HepG2 (cell line): ENCODE measurements at regions not wholly inside any gene's neighbourhood (a gene's known extent, or its start where the extent isn't known, plus 50 kb on each side); places are given as distances from the start of the nearest gene placed in this dataset.

ENCODE experiments used
- ATAC-seq: fragments of 200-7000 bp; cut with Tn5 transposase; 3 replicates; pipeline ENCODE4 v1.9.1; 2020; ENCODE audit warnings: mild to moderate bottlenecking, moderate library complexity
- BruUV-seq: library from RNA; stranded (reverse); fragments of 400-500 nt; replicated peaks from 2 replicates; lab custom pipeline; 2021; lab: Mats Ljungman, UMichigan
- CTCF ChIA-PET: fragments of 300-600 bp; formaldehyde crosslinking; extraction: SDS; loops from one replicate; lab custom pipeline; 2021; ENCODE audit warnings: low total read pairs, inconsistent platforms, low intra/inter-chr PET ratio; lab: Yijun Ruan, JAX
- POLR2A ChIA-PET: fragments of 350-600 bp; sonication (Branson Sonifier 250); formaldehyde crosslinking; loops from one replicate; lab custom pipeline; 2020; ENCODE audit warnings: antibody characterized with exemption, inconsistent platforms; lab: Yijun Ruan, JAX
- DNase-seq: peaks from one replicate; pipeline ENCODE4 v3.0.0-alpha.2; 2015; ENCODE audit warnings: low spot score
- FAIRE-seq: peaks from 3 replicates; lab custom pipeline; 2011; peaks lifted over from hg19 to GRCh38; lab: Jason Lieb, UNC
- H2AFZ ChIP-seq: one replicate; pipeline ENCODE4 v1.6.1; 2011; ENCODE audit warnings: low read length, inconsistent platforms
- H3K27ac ChIP-seq: fragments of 300-600 bp; 3 replicates; pipeline ENCODE4 v1.8.0; 2011; ENCODE audit warnings: mixed run types, mild to moderate bottlenecking, mixed read lengths, low read length, inconsistent platforms; ENCODE audit not compliant: insufficient read depth; ENCODE audit errors: extremely low read length
- H3K27me3 ChIP-seq, 2 experiments: fragments of 200-600 bp in 1 of 2; 2 replicates in 1 of 2; 3 replicates in 1 of 2; pipeline versions ENCODE4 v1.6.0 to v1.8.0; 2011; ENCODE audit warnings: low read length in 2 of 2, mild to moderate bottlenecking in 2 of 2, moderate library complexity in 2 of 2, inconsistent platforms in 1 of 2; ENCODE audit not compliant: insufficient read depth in 2 of 2, control insufficient read depth in 1 of 2
- H3K36me3 ChIP-seq, 2 experiments: fragments of 200-600 bp in 1 of 2; replicated peaks in 1 of 2; 2 replicates in 1 of 2; 3 replicates in 1 of 2; pipeline versions ENCODE4 v1.5.1 to v1.8.0; 2011; ENCODE audit warnings: low read length in 2 of 2, inconsistent platforms in 1 of 2; ENCODE audit not compliant: insufficient read depth in 2 of 2, control insufficient read depth in 1 of 2
- H3K4me1 ChIP-seq: 2 replicates; pipeline ENCODE4 v1.5.1; 2012; ENCODE audit warnings: low read length, inconsistent platforms; ENCODE audit not compliant: insufficient read depth
- H3K4me2 ChIP-seq: 2 replicates; pipeline ENCODE4 v1.6.0; 2011; ENCODE audit warnings: low read depth, low read length, inconsistent platforms
- H3K4me3 ChIP-seq, 3 experiments: fragments of 200-600 bp in 1 of 3; sonication (generic), shearing (Covaris generic) in 1 of 3; replicated peaks in 1 of 3; 2 replicates each; pipeline ENCODE4 v1.5.1; 2011 to 2016; ENCODE audit warnings: low read length in 3 of 3, inconsistent platforms in 2 of 3, low read depth in 2 of 3, mild to moderate bottlenecking in 2 of 3, control low read depth in 1 of 3, mixed read lengths in 1 of 3; ENCODE audit not compliant: insufficient read depth in 1 of 3
- H3K79me2 ChIP-seq: one replicate; pipeline ENCODE4 v1.6.1; 2011; ENCODE audit warnings: low read length, inconsistent platforms; ENCODE audit not compliant: insufficient read depth
- H3K9ac ChIP-seq: 2 replicates; pipeline ENCODE4 v1.6.0; 2011; ENCODE audit warnings: mild to moderate bottlenecking, low read depth, low read length, inconsistent platforms; ENCODE audit not compliant: insufficient read depth
- H3K9me3 ChIP-seq: 2 replicates; pipeline ENCODE4 v1.5.1; 2012; ENCODE audit warnings: mild to moderate bottlenecking, low read length
- H4K20me1 ChIP-seq: 2 replicates; pipeline ENCODE4 v1.6.0; 2011; ENCODE audit warnings: inconsistent platforms, mild to moderate bottlenecking, low read length, moderate library complexity; ENCODE audit not compliant: insufficient read depth
- AGO2 ChIP-seq: fragments of 200-400 bp; formaldehyde crosslinking; optimal IDR thresholded peaks from 2 replicates; pipeline ENCODE3; 2017; ENCODE audit warnings: mild to moderate bottlenecking, low read depth, low read length, moderate library complexity
- SALL2 ChIP-seq: sonication (generic); formaldehyde crosslinking; IDR thresholded peaks from 2 replicates; pipeline ENCODE4 v1.8.1; 2023; ENCODE audit warnings: mild to moderate bottlenecking, missing genetic modification reagents, inconsistent platforms
- ZNF101 ChIP-seq: sonication (generic); formaldehyde crosslinking; IDR thresholded peaks from 2 replicates; pipeline ENCODE4 v1.4.0; 2020; ENCODE audit warnings: mild to moderate bottlenecking, low read depth, missing genetic modification reagents, borderline replicate concordance
- ZNF121 ChIP-seq: sonication (generic); formaldehyde crosslinking; IDR thresholded peaks from 2 replicates; pipeline ENCODE4 v1.5.0; 2020; ENCODE audit warnings: mild to moderate bottlenecking, missing genetic modification reagents
- ZNF329 ChIP-seq: sonication (generic); formaldehyde crosslinking; IDR thresholded peaks from 2 replicates; pipeline ENCODE4 v1.9.0; 2021; ENCODE audit warnings: low read depth, mild to moderate bottlenecking, missing genetic modification reagents
- WGBS: methylation state at CpG from one replicate; pipeline ENCODE4 v1.1.6; 2017; ENCODE audit warnings: low lambda C conversion rate; 5-methylcytosine and 5-hydroxymethylcytosine counted together
- in situ Hi-C: cut with HindIII; loops from 2 replicates; pipeline ENCODE4 v1.10.0; 2017; ENCODE audit warnings: low pct_unique_long_range_greater_than_20kb; ENCODE audit not compliant: extremely low pct_ligation_motif_present
- intact Hi-C: fragments of 100-400 bp; cut with micrococcal nuclease; formaldehyde crosslinking; loops from one replicate; pipeline ENCODE4 v1.10.0; 2022; ENCODE audit not compliant: unreplicated experiment
- TF ChIP-seq, protein P1 (sequence below): sonication (generic); formaldehyde crosslinking; IDR thresholded peaks from 2 replicates; pipeline ENCODE4 v1.5.0; 2020; ENCODE audit warnings: mild to moderate bottlenecking, missing genetic modification reagents
- TF ChIP-seq, protein P2 (sequence below), 2 experiments: fragments of 450-650 bp in 1 of 2; sonication (generic) in 1 of 2; formaldehyde crosslinking in 1 of 2; IDR thresholded peaks; 2 replicates each; pipeline versions ENCODE4 v1.6.1 to v1.8.0; 2016 to 2022; ENCODE audit warnings: antibody characterized with exemption in 1 of 2, mild to moderate bottlenecking in 1 of 2, missing genetic modification reagents in 1 of 2

DNA sequence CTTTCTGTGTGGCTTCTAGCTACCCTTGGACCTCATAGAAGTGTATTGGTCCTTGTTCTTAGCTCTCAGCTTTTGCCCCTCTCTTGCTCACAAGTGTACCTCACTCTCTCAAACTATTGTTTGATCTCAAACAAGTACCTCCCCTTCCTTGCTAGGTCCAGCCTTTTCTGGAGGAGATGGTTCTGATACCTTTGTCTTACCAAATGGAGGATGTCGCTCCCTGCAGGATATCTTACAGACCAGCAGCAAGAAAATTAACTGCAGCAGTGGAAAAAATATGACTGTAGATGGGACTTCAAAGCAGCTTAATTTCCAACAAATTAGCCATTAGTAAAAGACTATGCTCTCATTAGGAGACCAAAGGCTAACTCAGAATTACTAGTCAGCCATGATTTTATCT is 388.1 kb upstream of the ROBO2 start:
- no TSS peak for BruUV-seq
- H3K79me2 ChIP-seq: no peaks in the 10 kb centered on the region

More for the DNA sequence above, 388.1 kb upstream of the ROBO2 start:
- Histone ChIP-seq H3K27ac (no peak overlapping the region), H3K4me1 (no peaks in the 10 kb centered on the region), H3K27me3 (no peaks in the 10 kb centered on the region), H3K4me2 (no peak overlapping the region), H2AFZ (no peak overlapping the region), H3K4me3 (no peak overlapping the region), H3K9ac (no peak overlapping the region), H3K9me3 (no peaks in the 10 kb centered on the region), H4K20me1 (no peaks in the 10 kb centered on the region), H3K36me3 (no peaks in the 10 kb centered on the region)
- in situ Hi-C loops: no loop called here
- TF ChIP-seq ZNF101 (CRISPR knock-in tag): no peak
- TF ChIP-seq, protein P1, sequence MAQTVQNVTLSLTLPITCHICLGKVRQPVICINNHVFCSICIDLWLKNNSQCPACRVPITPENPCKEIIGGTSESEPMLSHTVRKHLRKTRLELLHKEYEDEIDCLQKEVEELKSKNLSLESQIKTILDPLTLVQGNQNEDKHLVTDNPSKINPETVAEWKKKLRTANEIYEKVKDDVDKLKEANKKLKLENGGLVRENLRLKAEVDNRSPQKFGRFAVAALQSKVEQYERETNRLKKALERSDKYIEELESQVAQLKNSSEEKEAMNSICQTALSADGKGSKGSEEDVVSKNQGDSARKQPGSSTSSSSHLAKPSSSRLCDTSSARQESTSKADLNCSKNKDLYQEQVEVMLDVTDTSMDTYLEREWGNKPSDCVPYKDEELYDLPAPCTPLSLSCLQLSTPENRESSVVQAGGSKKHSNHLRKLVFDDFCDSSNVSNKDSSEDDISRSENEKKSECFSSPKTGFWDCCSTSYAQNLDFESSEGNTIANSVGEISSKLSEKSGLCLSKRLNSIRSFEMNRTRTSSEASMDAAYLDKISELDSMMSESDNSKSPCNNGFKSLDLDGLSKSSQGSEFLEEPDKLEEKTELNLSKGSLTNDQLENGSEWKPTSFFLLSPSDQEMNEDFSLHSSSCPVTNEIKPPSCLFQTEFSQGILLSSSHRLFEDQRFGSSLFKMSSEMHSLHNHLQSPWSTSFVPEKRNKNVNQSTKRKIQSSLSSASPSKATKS: no peak
- TF ChIP-seq SALL2 (CRISPR knock-in tag): no peak
- no peak for TF ChIP-seq ZNF121 (CRISPR knock-in tag)
- TF ChIP-seq, protein P2, sequence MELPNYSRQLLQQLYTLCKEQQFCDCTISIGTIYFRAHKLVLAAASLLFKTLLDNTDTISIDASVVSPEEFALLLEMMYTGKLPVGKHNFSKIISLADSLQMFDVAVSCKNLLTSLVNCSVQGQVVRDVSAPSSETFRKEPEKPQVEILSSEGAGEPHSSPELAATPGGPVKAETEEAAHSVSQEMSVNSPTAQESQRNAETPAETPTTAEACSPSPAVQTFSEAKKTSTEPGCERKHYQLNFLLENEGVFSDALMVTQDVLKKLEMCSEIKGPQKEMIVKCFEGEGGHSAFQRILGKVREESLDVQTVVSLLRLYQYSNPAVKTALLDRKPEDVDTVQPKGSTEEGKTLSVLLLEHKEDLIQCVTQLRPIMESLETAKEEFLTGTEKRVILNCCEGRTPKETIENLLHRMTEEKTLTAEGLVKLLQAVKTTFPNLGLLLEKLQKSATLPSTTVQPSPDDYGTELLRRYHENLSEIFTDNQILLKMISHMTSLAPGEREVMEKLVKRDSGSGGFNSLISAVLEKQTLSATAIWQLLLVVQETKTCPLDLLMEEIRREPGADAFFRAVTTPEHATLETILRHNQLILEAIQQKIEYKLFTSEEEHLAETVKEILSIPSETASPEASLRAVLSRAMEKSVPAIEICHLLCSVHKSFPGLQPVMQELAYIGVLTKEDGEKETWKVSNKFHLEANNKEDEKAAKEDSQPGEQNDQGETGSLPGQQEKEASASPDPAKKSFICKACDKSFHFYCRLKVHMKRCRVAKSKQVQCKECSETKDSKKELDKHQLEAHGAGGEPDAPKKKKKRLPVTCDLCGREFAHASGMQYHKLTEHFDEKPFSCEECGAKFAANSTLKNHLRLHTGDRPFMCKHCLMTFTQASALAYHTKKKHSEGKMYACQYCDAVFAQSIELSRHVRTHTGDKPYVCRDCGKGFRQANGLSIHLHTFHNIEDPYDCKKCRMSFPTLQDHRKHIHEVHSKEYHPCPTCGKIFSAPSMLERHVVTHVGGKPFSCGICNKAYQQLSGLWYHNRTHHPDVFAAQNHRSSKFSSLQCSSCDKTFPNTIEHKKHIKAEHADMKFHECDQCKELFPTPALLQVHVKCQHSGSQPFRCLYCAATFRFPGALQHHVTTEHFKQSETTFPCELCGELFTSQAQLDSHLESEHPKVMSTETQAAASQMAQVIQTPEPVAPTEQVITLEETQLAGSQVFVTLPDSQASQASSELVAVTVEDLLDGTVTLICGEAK (IDR thresholded peaks at IDR 0.05): no peak
- TF ChIP-seq, protein P2 (CRISPR knock-in tag; IDR thresholded peaks at IDR 0.05): no peak
- TF ChIP-seq AGO2: no peak
- TF ChIP-seq ZNF329 (CRISPR knock-in tag): no peak
- 0% methylated on average over 1 of the region's 1 CpG for WGBS
- FAIRE-seq (no peak), ATAC-seq (no peak), DNase-seq (no peak)
- ChIA-PET CTCF (no interaction called here), POLR2A (no interaction called here)
- intact Hi-C loops: no loop called here
